ENCODE measurements at regions not wholly inside any gene's neighbourhood (a gene's known extent, or its start where the extent isn't known, plus 50 kb on each side); places are given as distances from the start of the nearest gene placed in this dataset.

- Histone ChIP-seq H3K9me3 (ENCODE audit: low read depth) (peaks cover 11% of the 10 kb centered on the region), H3K4me1 (ENCODE audit: insufficient read depth) (peaks cover 5% of the 10 kb centered on the region), H3K27ac (no peak overlapping the region), H3K36me3 (replicated peaks; ENCODE audit: insufficient read depth, low read depth) (no peaks in the 10 kb centered on the region), H3K79me2 (no peaks in the 10 kb centered on the region), H4K20me1 (ENCODE audit: insufficient read depth, poor library complexity, severe bottlenecking) (no peaks in the 10 kb centered on the region), H3K4me3 (no peak overlapping the region), H3K27me3 (no peaks in the 10 kb centered on the region), H2AFZ (no peak overlapping the region), H3K9me2 (replicated peaks; ENCODE audit: insufficient read depth) (no peaks in the 10 kb centered on the region), H3K4me2 (no peak overlapping the region)
- TF ChIP-seq EZH2phosphoT487 (IDR thresholded peaks at IDR 0.05; ENCODE audit: low read depth, severe bottlenecking, unreplicated experiment), result no peak
- TF ChIP-seq EZH2 (IDR thresholded peaks at IDR 0.05; ENCODE audit: borderline replicate concordance), result no peak
- no peak for TF ChIP-seq CTCF (IDR thresholded peaks at IDR 0.05; ENCODE audit: poor library complexity)
- 89% methylated on average over 40 of the region's 90 CpGs for WGBS (ENCODE audit: low lambda C conversion rate, missing lambda C conversion rate)
- no peak for DNase-seq (ENCODE audit: low spot score)
These were observed 66.8 kb downstream of the FOXD1 start for GRCh38 chr5:73381590-73382400.

GRCh38 chr5:73380710-73381589 lies 67.6 kb downstream of the FOXD1 start:
- no peaks in the 10 kb centered on the region for H3K79me2 ChIP-seq
- H2AFZ ChIP-seq, result no peak overlapping the region
- H3K4me3 ChIP-seq, result no peak overlapping the region
- H3K27ac ChIP-seq, result no peak overlapping the region
- no peaks in the 10 kb centered on the region for H3K9me2 ChIP-seq (replicated peaks; ENCODE audit: insufficient read depth)
- peaks cover 11% of the 10 kb centered on the region for H3K9me3 ChIP-seq (ENCODE audit: low read depth)
- no peaks in the 10 kb centered on the region for H3K27me3 ChIP-seq
- DNase-seq (ENCODE audit: low spot score), result no peak
- TF ChIP-seq CTCF (IDR thresholded peaks at IDR 0.05; ENCODE audit: poor library complexity) (no peak), EZH2phosphoT487 (IDR thresholded peaks at IDR 0.05; ENCODE audit: low read depth, severe bottlenecking, unreplicated experiment) (no peak), EZH2 (IDR thresholded peaks at IDR 0.05; ENCODE audit: borderline replicate concordance) (no peak)
- H3K4me2 ChIP-seq, result no peak overlapping the region
- 97% methylated on average over 47 of the region's 54 CpGs for WGBS (ENCODE audit: low lambda C conversion rate, missing lambda C conversion rate)
- H3K36me3 ChIP-seq (replicated peaks; ENCODE audit: insufficient read depth, low read depth), result no peaks in the 10 kb centered on the region
- no peaks in the 10 kb centered on the region for H4K20me1 ChIP-seq (ENCODE audit: insufficient read depth, poor library complexity, severe bottlenecking)
- H3K4me1 ChIP-seq (ENCODE audit: insufficient read depth), result peaks cover 5% of the 10 kb centered on the region

- Histone ChIP-seq H3K4me1 (ENCODE audit: insufficient read depth) (peaks cover 5% of the 10 kb centered on the region), H3K27ac (no peak overlapping the region), H3K9me2 (replicated peaks; ENCODE audit: insufficient read depth) (no peaks in the 10 kb centered on the region), H2AFZ (no peak overlapping the region), H3K27me3 (no peaks in the 10 kb centered on the region), H3K36me3 (replicated peaks; ENCODE audit: insufficient read depth, low read depth) (no peaks in the 10 kb centered on the region), H4K20me1 (ENCODE audit: insufficient read depth, poor library complexity, severe bottlenecking) (no peaks in the 10 kb centered on the region), H3K4me3 (no peak overlapping the region), H3K9me3 (ENCODE audit: low read depth) (peaks cover 7% of the 10 kb centered on the region), H3K4me2 (no peak overlapping the region), H3K79me2 (no peaks in the 10 kb centered on the region)
- DNase-seq (ENCODE audit: low spot score), result no peak
- 96% methylated on average over 19 of the region's 19 CpGs for WGBS (ENCODE audit: low lambda C conversion rate, missing lambda C conversion rate)
- TF ChIP-seq EZH2phosphoT487 (IDR thresholded peaks at IDR 0.05; ENCODE audit: low read depth, severe bottlenecking, unreplicated experiment), result no peak
- no peak for TF ChIP-seq EZH2 (IDR thresholded peaks at IDR 0.05; ENCODE audit: borderline replicate concordance)
- TF ChIP-seq CTCF (IDR thresholded peaks at IDR 0.05; ENCODE audit: poor library complexity), result no peak
These were observed 68.5 kb downstream of the FOXD1 start for GRCh38 chr5:73380041-73380440.
